Ishikawa (cell line): ENCODE measurements at regions not wholly inside any gene's neighbourhood (a gene's known extent, or its start where the extent isn't known, plus 50 kb on each side); places are given as distances from the start of the nearest gene placed in this dataset.

Source experiments
- CEBPB ChIP-seq: IDR thresholded peaks from 2 replicates; pipeline ENCODE4 v1.6.1; 2012
- CREB1 ChIP-seq: IDR thresholded peaks from 2 replicates; pipeline ENCODE4 v1.6.1; 2012; ENCODE audit warnings: low read depth
- EGR1 ChIP-seq: IDR thresholded peaks from 2 replicates; pipeline ENCODE4 v1.6.1; 2012
- EP300 ChIP-seq: IDR thresholded peaks from 2 replicates; pipeline ENCODE4 v1.6.1; 2012; ENCODE audit warnings: borderline replicate concordance
- FOXM1 ChIP-seq: IDR thresholded peaks from 2 replicates; pipeline ENCODE4 v1.6.1; 2012; ENCODE audit warnings: low read depth, borderline replicate concordance
- NFIC ChIP-seq: IDR thresholded peaks from 2 replicates; pipeline ENCODE4 v1.6.1; 2012
- RAD21 ChIP-seq: IDR thresholded peaks from 2 replicates; pipeline ENCODE4 v1.6.1; 2012; ENCODE audit warnings: low read depth
- TAF1 ChIP-seq: IDR thresholded peaks from 2 replicates; pipeline ENCODE4 v1.6.1; 2012; ENCODE audit warnings: low read depth, mild to moderate bottlenecking
- YY1 ChIP-seq: IDR thresholded peaks from 2 replicates; pipeline ENCODE4 v1.6.1; 2012; ENCODE audit warnings: low read depth
- ZBTB7A ChIP-seq: IDR thresholded peaks from 2 replicates; pipeline ENCODE4 v1.6.1; 2012; ENCODE audit warnings: low read depth
- TF ChIP-seq, protein P1 (sequence below): IDR thresholded peaks from 2 replicates; pipeline ENCODE4 v1.6.1; 2012; ENCODE audit warnings: low read depth, mild to moderate bottlenecking

DNA sequence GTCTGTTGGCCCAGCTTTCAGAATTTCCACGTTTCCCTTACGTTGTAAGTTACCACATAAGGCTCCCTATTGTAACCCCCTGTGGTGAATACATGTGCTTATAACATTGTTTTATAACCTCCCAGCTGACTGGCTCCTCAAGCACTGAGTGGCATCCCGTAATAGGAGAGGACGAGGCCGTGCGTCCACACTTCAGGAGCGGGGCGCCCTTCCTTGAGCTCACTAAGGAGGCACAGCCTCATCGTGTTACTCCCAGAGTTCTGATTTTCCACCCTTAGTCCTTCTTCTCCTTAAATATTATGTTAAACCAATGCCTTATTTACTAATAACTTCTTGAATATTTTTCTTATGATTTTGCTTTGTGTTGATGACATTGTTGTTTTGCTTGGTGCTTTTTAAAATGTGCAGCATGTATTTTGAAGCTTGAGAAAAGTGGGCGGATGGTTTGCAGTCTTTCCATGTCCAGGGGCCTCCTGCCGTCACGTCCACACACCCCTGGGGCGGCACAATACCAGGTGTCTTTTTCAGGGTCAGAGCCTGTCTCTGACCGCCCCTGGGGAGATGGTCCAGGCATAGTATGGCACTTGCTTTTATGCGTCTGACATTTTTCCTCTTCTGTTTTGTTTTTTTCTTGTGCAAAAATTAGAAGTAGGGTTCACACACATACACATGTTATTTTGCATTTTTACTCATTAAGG is 181.8 kb downstream of the DLL1 start:
- TF ChIP-seq RAD21, result no peak
- no peak for TF ChIP-seq NFIC
- TF ChIP-seq, protein P1, sequence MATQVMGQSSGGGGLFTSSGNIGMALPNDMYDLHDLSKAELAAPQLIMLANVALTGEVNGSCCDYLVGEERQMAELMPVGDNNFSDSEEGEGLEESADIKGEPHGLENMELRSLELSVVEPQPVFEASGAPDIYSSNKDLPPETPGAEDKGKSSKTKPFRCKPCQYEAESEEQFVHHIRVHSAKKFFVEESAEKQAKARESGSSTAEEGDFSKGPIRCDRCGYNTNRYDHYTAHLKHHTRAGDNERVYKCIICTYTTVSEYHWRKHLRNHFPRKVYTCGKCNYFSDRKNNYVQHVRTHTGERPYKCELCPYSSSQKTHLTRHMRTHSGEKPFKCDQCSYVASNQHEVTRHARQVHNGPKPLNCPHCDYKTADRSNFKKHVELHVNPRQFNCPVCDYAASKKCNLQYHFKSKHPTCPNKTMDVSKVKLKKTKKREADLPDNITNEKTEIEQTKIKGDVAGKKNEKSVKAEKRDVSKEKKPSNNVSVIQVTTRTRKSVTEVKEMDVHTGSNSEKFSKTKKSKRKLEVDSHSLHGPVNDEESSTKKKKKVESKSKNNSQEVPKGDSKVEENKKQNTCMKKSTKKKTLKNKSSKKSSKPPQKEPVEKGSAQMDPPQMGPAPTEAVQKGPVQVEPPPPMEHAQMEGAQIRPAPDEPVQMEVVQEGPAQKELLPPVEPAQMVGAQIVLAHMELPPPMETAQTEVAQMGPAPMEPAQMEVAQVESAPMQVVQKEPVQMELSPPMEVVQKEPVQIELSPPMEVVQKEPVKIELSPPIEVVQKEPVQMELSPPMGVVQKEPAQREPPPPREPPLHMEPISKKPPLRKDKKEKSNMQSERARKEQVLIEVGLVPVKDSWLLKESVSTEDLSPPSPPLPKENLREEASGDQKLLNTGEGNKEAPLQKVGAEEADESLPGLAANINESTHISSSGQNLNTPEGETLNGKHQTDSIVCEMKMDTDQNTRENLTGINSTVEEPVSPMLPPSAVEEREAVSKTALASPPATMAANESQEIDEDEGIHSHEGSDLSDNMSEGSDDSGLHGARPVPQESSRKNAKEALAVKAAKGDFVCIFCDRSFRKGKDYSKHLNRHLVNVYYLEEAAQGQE, result no peak
- TF ChIP-seq CEBPB, result no peak
- no peak for TF ChIP-seq FOXM1
- TF ChIP-seq ZBTB7A, result no peak
- TF ChIP-seq TAF1, result no peak
- TF ChIP-seq EP300, result no peak
- no peak for TF ChIP-seq EGR1
- TF ChIP-seq YY1, result no peak
- no peak for TF ChIP-seq CREB1
